ENCODE measurements at regions not wholly inside any gene's neighbourhood (a gene's known extent, or its start where the extent isn't known, plus 50 kb on each side); places are given as distances from the start of the nearest gene placed in this dataset.

DNA sequence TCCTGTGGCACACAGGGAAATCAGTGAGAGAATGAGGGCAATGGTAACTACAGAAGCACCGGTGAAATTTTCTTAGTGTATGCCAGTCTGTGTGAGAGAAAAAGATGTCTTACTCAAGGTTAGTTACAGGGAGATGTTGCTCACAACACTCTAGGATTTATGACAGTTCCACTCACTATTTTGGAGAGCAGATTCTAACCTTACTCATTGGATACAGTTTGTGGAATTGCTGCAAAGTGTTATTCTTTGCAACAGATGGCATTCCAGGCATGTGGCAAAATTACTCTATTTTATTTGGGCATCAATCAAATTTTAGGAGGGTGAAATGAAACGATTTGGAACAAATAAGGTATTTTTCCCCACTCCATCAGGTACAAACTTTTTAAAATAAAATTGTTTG is 449.1 kb downstream of the PIK3C3 start:
- no TSS peak for BruUV-seq (replicated peaks)
- Histone ChIP-seq H3K27ac (ENCODE audit: insufficient read depth, low read depth, low read length) (no peak overlapping the region), H3K9me1 (replicated peaks; ENCODE audit: control insufficient read depth, extremely low read depth, insufficient read depth, low read length) (no peaks in the 10 kb centered on the region), H3K4me2 (ENCODE audit: insufficient read depth, low read length) (no peak overlapping the region), H3K9ac (replicated peaks; ENCODE audit: extremely low read depth, insufficient read depth, low read length) (no peak overlapping the region), H3K4me3 (replicated peaks in 1 of 3; ENCODE audit: insufficient read depth in 1 of 3, low read depth in 1 of 3, low read length in 3 of 3) (no peak overlapping the region), H3K9me3 (replicated peaks; ENCODE audit: control insufficient read depth, insufficient read depth, low read length) (peaks cover 1% of the 10 kb centered on the region), H3K36me3 (ENCODE audit: control insufficient read depth in 2 of 2, extremely low read depth in 1 of 2, insufficient read depth in 2 of 2, low read length in 2 of 2) (no peaks in the 10 kb centered on the region), H3K27me3 (ENCODE audit: control insufficient read depth in 2 of 2, insufficient read depth in 2 of 2, low read length in 2 of 2) (no peaks in the 10 kb centered on the region), H3K79me2 (ENCODE audit: control insufficient read depth, insufficient read depth, low read length) (no peaks in the 10 kb centered on the region), H2AFZ (ENCODE audit: low read depth, low read length) (no peak overlapping the region), H3K4me1 (ENCODE audit: control insufficient read depth, extremely low read depth, insufficient read depth, low read length) (no peaks in the 10 kb centered on the region), H4K20me1 (replicated peaks; ENCODE audit: control insufficient read depth, extremely low read depth, insufficient read depth, low read length) (no peaks in the 10 kb centered on the region)
- POLR2A ChIA-PET = no interaction called here
- no peak for FAIRE-seq
- TF ChIP-seq JUN (IDR thresholded peaks at IDR 0.05; ENCODE audit: borderline replicate concordance, insufficient read depth, insufficient read length, low read depth) (no peak), FOS (IDR thresholded peaks at IDR 0.05; ENCODE audit: borderline replicate concordance, insufficient read depth, low read length) (no peak), GATA2 (IDR thresholded peaks at IDR 0.05; ENCODE audit: insufficient read depth, insufficient read length, low read depth, low read length) (no peak), MYC (IDR thresholded peaks at IDR 0.05; ENCODE audit: low read depth, low read length) (no peak), POLR2AphosphoS5 (IDR thresholded peaks at IDR 0.05; ENCODE audit: insufficient read depth, low read depth, low read length) (no peak), POLR2A (IDR thresholded peaks at IDR 0.05; ENCODE audit: low read depth, low read length) (no peak), EZH2 (IDR thresholded peaks at IDR 0.05; ENCODE audit: borderline replicate concordance, low read depth, low read length, severe bottlenecking) (no peak)
- TF ChIP-seq, protein P1, sequence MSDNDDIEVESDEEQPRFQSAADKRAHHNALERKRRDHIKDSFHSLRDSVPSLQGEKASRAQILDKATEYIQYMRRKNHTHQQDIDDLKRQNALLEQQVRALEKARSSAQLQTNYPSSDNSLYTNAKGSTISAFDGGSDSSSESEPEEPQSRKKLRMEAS (IDR thresholded peaks at IDR 0.05; ENCODE audit: insufficient read depth, insufficient read length) = no peak
- TF ChIP-seq, protein P2, sequence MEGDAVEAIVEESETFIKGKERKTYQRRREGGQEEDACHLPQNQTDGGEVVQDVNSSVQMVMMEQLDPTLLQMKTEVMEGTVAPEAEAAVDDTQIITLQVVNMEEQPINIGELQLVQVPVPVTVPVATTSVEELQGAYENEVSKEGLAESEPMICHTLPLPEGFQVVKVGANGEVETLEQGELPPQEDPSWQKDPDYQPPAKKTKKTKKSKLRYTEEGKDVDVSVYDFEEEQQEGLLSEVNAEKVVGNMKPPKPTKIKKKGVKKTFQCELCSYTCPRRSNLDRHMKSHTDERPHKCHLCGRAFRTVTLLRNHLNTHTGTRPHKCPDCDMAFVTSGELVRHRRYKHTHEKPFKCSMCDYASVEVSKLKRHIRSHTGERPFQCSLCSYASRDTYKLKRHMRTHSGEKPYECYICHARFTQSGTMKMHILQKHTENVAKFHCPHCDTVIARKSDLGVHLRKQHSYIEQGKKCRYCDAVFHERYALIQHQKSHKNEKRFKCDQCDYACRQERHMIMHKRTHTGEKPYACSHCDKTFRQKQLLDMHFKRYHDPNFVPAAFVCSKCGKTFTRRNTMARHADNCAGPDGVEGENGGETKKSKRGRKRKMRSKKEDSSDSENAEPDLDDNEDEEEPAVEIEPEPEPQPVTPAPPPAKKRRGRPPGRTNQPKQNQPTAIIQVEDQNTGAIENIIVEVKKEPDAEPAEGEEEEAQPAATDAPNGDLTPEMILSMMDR (IDR thresholded peaks at IDR 0.05; ENCODE audit: extremely low read depth in 1 of 2, insufficient read depth in 1 of 2, low read depth in 1 of 2, low read length in 2 of 2) = no peak
- intact Hi-C loops (cut with micrococcal nuclease) = no loop called here
- no peak for DNase-seq (ENCODE audit: low read depth, low spot score)
- dilution Hi-C loops (cut with MboI; ENCODE audit: extremely low pct_ligation_motif_present, low sequenced_read_pairs) = no loop called here
- CTCF ChIA-PET = no interaction called here

Data from endothelial cell of umbilical vein (primary cell).